Transverse colon (tissue), 4 donors: ENCODE measurements at regions not wholly inside any gene's neighbourhood (a gene's known extent, or its start where the extent isn't known, plus 50 kb on each side); places are given as distances from the start of the nearest gene placed in this dataset.

Source experiments
- DNase-seq: peaks from one replicate; pipeline ENCODE4 v3.0.0-alpha.2; 2019
- H3K27ac ChIP-seq, 4 donors: fragments of 200-600 bp; sonication (generic); 2 replicates each; pipeline ENCODE4 v1.5.1; 2016 to 2018; ENCODE audit warnings: inconsistent platforms in 4 of 4
- H3K27me3 ChIP-seq: fragments of 200-600 bp; sonication (generic); 2 replicates; pipeline ENCODE4 v1.5.1; 2017; ENCODE audit warnings: inconsistent platforms
- H3K36me3 ChIP-seq, 4 donors: fragments of 200-600 bp; sonication (generic); 2 replicates each; pipeline ENCODE4 v1.5.1; 2017 to 2019; ENCODE audit warnings: inconsistent platforms in 4 of 4
- H3K4me1 ChIP-seq, 4 donors: fragments of 200-600 bp; sonication (generic); 2 replicates each; pipeline ENCODE4 v1.5.1; 2017 to 2020; ENCODE audit warnings: inconsistent platforms in 4 of 4
- H3K4me3 ChIP-seq, 4 donors: fragments of 200-600 bp; sonication (generic); 1 replicate in 1 of 4; 2 replicates in 3 of 4; pipeline versions ENCODE4 v1.5.1 to v1.6.1; 2017 to 2019; ENCODE audit warnings: inconsistent platforms in 4 of 4
- H3K9me3 ChIP-seq, 2 donors: fragments of 200-600 bp; sonication (generic); 2 replicates each; pipeline ENCODE4 v1.5.1; 2017 to 2019; ENCODE audit warnings: inconsistent platforms in 2 of 2
- CTCF ChIP-seq, 5 experiments: fragments of 200-600 bp in 3 of 5; fragments of 450-650 bp in 2 of 5; sonication (generic) in 3 of 5; IDR thresholded peaks; 1 replicate in 2 of 5; 2 replicates in 3 of 5; pipeline ENCODE4 v1.5.1; 2016 to 2017; ENCODE audit warnings: antibody characterized with exemption in 5 of 5, inconsistent platforms in 3 of 5, mild to moderate bottlenecking in 2 of 5, moderate library complexity in 1 of 5
- EP300 ChIP-seq: sonication (generic); formaldehyde crosslinking; IDR thresholded peaks from one replicate; pipeline ENCODE4 v1.6.1; 2017; ENCODE audit warnings: antibody characterized with exemption, low read depth
- POLR2A ChIP-seq: fragments of 450-650 bp; IDR thresholded peaks from one replicate; pipeline ENCODE4 v1.6.1; 2016; ENCODE audit warnings: antibody characterized with exemption, mild to moderate bottlenecking, moderate library complexity
- POLR2AphosphoS5 ChIP-seq, 3 donors: sonication (generic); formaldehyde crosslinking; IDR thresholded peaks; one replicate each; pipeline ENCODE4 v1.6.1; 2016; ENCODE audit warnings: antibody characterized with exemption in 3 of 3
- WGBS, 2 donors: methylation state at CpG; one replicate each; pipeline ENCODE4 v1.1.5; 2018; ENCODE audit warnings: low coverage in 1 of 2; 5-methylcytosine and 5-hydroxymethylcytosine counted together
- in situ Hi-C, 4 donors: fragments of 200-750 bp; cut with MboI; loops; one replicate each; pipeline versions ENCODE4 v1.15.0 to v1.15.1; 2017; ENCODE audit warnings: low sequenced_read_pairs in 3 of 4, low pct_ligation_motif_present in 1 of 4, low pct_unique_long_range_greater_than_20kb in 1 of 4
- intact Hi-C: fragments of 100-400 bp; cut with DNase I; formaldehyde crosslinking; loops from one replicate; pipeline ENCODE4 v1.15.1; 2023; ENCODE audit warnings: low total_unique reads

GRCh38 chr1:113253187-113253586 is 137.1 kb upstream of the MAGI3 start:
- intact Hi-C loops: loop anchor here (2.0 kb wide), 1 partner anchor 22 kb away; no protein-coding TSS in a partner anchor
- H3K4me3 ChIP-seq: no peak overlapping the region
- peaks cover 0 to 46% (median 21%) of the 10 kb centered on the region in 4 donors for H3K4me1 ChIP-seq
- peak; percentile 58 for DNase-seq
- no peaks in the 10 kb centered on the region for H3K9me3 ChIP-seq
- H3K27me3 ChIP-seq: no peaks in the 10 kb centered on the region
- WGBS, 2 donors: 20 to 41% methylated on average over 1 to 4 of the region's 4 CpGs
- H3K36me3 ChIP-seq: no peaks in the 10 kb centered on the region
- H3K27ac ChIP-seq: peak overlapping the region; percentile 79 to 86 (median 82)
- peak; percentile 39 for TF ChIP-seq POLR2A
- peak; percentile 74 for TF ChIP-seq EP300
- no peak for TF ChIP-seq CTCF (IDR thresholded peaks at IDR 0.05)
- TF ChIP-seq POLR2AphosphoS5 (IDR thresholded peaks at IDR 0.05): peak in 1 of 3 donors; percentile 69
- in situ Hi-C loops: no loop called here

- Histone ChIP-seq H3K36me3 (no peaks in the 10 kb centered on the region), H3K4me1 (peaks cover 0 to 42% (median 21%) of the 10 kb centered on the region in 4 donors), H3K27me3 (no peaks in the 10 kb centered on the region), H3K4me3 (no peak overlapping the region), H3K9me3 (no peaks in the 10 kb centered on the region), H3K27ac (peak overlapping the region; percentile 79 to 86 (median 82))
- 46 to 53% methylated on average over 2 of the region's 2 CpGs for WGBS, 2 donors
- TF ChIP-seq POLR2AphosphoS5 (IDR thresholded peaks at IDR 0.05): no peak
- TF ChIP-seq POLR2A: no peak
- no peak for TF ChIP-seq EP300
- intact Hi-C loops (loop anchor here (2.0 kb wide), 1 partner anchor 23 kb away; no protein-coding TSS in a partner anchor), in situ Hi-C loops (no loop called here)
- no peak for DNase-seq
Measured at GRCh38 chr1:113253590-113253989, 136.7 kb upstream of the MAGI3 start.

- TF ChIP-seq CTCF (IDR thresholded peaks at IDR 0.05) (no peak), POLR2A (no peak), EP300 (no peak)
- intact Hi-C loops (no loop called here), in situ Hi-C loops (no loop called here)
- H3K9me3 ChIP-seq: no peaks in the 10 kb centered on the region
- DNase-seq: peak; percentile 30
- H3K4me1 ChIP-seq: peaks cover 0 to 42% (median 21%) of the 10 kb centered on the region in 4 donors
- no peaks in the 10 kb centered on the region for H3K27me3 ChIP-seq
- no peaks in the 10 kb centered on the region for H3K36me3 ChIP-seq
- peak overlapping the region; percentile 79 to 86 (median 82) for H3K27ac ChIP-seq
- 33 to 46% methylated on average over 2 to 7 of the region's 7 CpGs for WGBS, 2 donors
- no peak overlapping the region for H3K4me3 ChIP-seq
Measured at GRCh38 chr1:113255038-113255719, 135.1 kb upstream of the MAGI3 start.

DNA sequence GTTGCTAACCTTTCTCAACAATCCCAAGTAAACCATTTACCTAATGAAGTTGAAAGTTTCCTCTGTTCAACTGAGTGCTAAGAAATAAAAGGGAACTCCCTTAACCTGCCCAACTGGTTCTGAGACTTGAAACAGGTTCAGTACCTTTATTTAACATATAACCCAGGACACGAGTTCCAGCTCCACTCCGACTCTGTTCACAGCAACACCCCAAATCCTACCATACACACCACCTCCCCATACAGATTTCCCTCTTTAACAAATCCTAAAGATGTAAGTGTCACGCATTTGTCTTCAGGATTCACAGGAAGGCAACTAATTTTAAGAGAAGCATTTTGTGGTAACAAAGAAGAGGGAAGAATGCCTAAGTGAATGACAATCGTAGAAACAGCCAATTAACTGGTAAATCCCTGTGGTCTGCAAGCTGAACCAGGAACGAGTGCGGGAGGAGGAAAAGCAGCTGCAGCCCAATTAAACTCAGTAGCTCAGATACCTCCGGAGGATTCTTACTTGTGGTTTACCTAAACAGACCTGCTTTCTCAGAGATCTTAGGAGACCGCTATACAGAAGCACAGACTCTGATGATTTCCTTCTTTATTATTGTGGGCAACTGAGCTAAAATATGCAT is 134.5 kb upstream of the MAGI3 start:
- H3K9me3 ChIP-seq: no peaks in the 10 kb centered on the region
- peaks cover 0 to 42% (median 21%) of the 10 kb centered on the region in 4 donors for H3K4me1 ChIP-seq
- peak in 2 of 3 donors; percentile 62 to 67 for TF ChIP-seq POLR2AphosphoS5 (IDR thresholded peaks at IDR 0.05)
- TF ChIP-seq CTCF (IDR thresholded peaks at IDR 0.05): no peak
- peak; percentile 17 for TF ChIP-seq EP300
- no peak for TF ChIP-seq POLR2A
- H3K36me3 ChIP-seq: no peaks in the 10 kb centered on the region
- in situ Hi-C loops: no loop called here
- intact Hi-C loops: no loop called here
- peak overlapping the region; percentile 79 to 86 (median 82) for H3K27ac ChIP-seq
- peak; percentile 51 for DNase-seq
- WGBS, 2 donors: 24 to 48% methylated on average over 8 of the region's 8 CpGs
- no peak overlapping the region for H3K4me3 ChIP-seq
- H3K27me3 ChIP-seq: no peaks in the 10 kb centered on the region
